AG04450 (cell line): ENCODE measurements at regions not wholly inside any gene's neighbourhood (a gene's known extent, or its start where the extent isn't known, plus 50 kb on each side); places are given as distances from the start of the nearest gene placed in this dataset.

Experiments
- CTCF ChIA-PET: fragments of 300-600, 350-600 bp; formaldehyde crosslinking; extraction: SDS; loops from one replicate; lab custom pipeline; 2022; ENCODE audit warnings: antibody characterized with exemption, inconsistent platforms; lab: Charles Lee
- POLR2A ChIA-PET: fragments of 350-600 bp; formaldehyde crosslinking; extraction: SDS; loops from one replicate; lab custom pipeline; 2021; ENCODE audit warnings: antibody characterized with exemption, inconsistent platforms; lab: Yijun Ruan, JAX
- DNase-seq: peaks from one replicate; pipeline ENCODE4 v3.0.0-alpha.2; 2011; ENCODE audit warnings: low read depth, low spot score
- H3K27ac ChIP-seq: one replicate; pipeline ENCODE4 v1.5.1; 2012; ENCODE audit warnings: low read depth, low read length, control low read depth
- H3K27me3 ChIP-seq: one replicate; pipeline ENCODE4 v1.6.0; 2012; ENCODE audit warnings: low read length; ENCODE audit not compliant: control insufficient read depth, insufficient read depth
- H3K4me3 ChIP-seq: 2 replicates; pipeline ENCODE4 v1.5.1; 2011; ENCODE audit warnings: mild to moderate bottlenecking, low read depth, low read length, control low read depth
- H3K9me3 ChIP-seq: 2 replicates; pipeline ENCODE4 v1.5.1; 2012; ENCODE audit warnings: low read length; ENCODE audit not compliant: control insufficient read depth, insufficient read depth
- TF ChIP-seq, protein P1 (sequence below): IDR thresholded peaks from 2 replicates; pipeline ENCODE4 v1.5.1; 2011; ENCODE audit warnings: low read depth, low read length, control low read depth, inconsistent platforms

- no peak overlapping the region for H3K4me3 ChIP-seq
- TF ChIP-seq, protein P1, sequence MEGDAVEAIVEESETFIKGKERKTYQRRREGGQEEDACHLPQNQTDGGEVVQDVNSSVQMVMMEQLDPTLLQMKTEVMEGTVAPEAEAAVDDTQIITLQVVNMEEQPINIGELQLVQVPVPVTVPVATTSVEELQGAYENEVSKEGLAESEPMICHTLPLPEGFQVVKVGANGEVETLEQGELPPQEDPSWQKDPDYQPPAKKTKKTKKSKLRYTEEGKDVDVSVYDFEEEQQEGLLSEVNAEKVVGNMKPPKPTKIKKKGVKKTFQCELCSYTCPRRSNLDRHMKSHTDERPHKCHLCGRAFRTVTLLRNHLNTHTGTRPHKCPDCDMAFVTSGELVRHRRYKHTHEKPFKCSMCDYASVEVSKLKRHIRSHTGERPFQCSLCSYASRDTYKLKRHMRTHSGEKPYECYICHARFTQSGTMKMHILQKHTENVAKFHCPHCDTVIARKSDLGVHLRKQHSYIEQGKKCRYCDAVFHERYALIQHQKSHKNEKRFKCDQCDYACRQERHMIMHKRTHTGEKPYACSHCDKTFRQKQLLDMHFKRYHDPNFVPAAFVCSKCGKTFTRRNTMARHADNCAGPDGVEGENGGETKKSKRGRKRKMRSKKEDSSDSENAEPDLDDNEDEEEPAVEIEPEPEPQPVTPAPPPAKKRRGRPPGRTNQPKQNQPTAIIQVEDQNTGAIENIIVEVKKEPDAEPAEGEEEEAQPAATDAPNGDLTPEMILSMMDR: no peak
- H3K27me3 ChIP-seq: no peaks in the 10 kb centered on the region
- H3K9me3 ChIP-seq: peaks cover 24% of the 10 kb centered on the region
- no peak overlapping the region for H3K27ac ChIP-seq
- CTCF ChIA-PET: no interaction called here
- DNase-seq: no peak
- POLR2A ChIA-PET: no interaction called here
These were observed 580.2 kb upstream of the FAM174A start for GRCh38 chr5:99955006-99955405.

DNA sequence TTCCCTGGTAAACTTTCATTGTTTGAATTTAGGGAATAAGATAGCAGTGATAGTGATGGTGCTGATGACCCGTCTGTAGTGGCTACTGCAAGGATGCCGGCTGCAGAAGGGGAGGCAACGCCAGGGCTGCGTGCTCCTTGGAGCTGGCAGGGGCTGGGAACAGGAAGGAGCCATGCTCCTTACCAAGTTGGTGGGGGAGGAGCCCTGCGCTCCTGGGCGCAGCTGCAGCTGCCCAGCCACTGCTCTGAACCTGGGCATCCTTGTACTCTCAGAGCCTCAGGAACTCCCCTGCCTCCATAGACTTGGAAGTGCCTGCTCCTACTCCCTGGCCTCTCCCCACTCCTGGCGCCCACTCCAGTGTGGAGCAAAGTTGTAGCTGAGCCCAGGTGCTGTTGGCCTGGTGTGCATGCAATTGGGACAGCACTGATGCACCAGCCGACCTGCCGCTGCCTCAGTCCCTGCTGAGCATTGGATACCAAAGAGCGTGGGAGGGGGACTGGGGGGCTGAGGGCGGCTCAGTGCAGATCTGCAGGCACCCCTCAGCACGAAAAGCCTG is 585.1 kb upstream of the FAM174A start:
- no peaks in the 10 kb centered on the region for H3K27me3 ChIP-seq
- TF ChIP-seq, protein P1: no peak
- no peak overlapping the region for H3K4me3 ChIP-seq
- no peak for DNase-seq
- ChIA-PET POLR2A (no interaction called here), CTCF (no interaction called here)
- peaks cover 15% of the 10 kb centered on the region for H3K9me3 ChIP-seq
- H3K27ac ChIP-seq: no peak overlapping the region

DNA sequence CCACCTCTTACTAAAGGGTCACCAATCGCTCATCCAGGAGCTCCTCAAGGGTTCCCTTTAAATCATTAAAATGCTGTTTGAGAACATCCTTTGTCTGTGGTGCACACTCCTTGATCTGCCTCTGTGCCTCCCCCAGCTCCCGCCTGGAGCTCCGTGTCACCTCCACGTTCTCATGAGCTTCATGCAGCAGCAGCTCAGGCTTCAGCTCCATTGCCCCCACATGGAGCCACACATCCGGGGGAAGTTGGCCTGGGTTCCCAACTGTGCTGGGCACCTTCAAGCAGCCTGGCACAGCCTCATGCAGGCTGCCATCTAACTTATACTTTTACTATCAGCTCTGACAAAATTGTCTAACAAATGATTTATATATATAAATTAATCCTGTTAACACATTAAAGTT is 585.8 kb upstream of the FAM174A start:
- no peak for DNase-seq
- H3K4me3 ChIP-seq: no peak overlapping the region
- H3K27me3 ChIP-seq: no peaks in the 10 kb centered on the region
- ChIA-PET POLR2A (no interaction called here), CTCF (no interaction called here)
- TF ChIP-seq, protein P1: no peak
- H3K27ac ChIP-seq: no peak overlapping the region
- H3K9me3 ChIP-seq: peaks cover 12% of the 10 kb centered on the region

DNA sequence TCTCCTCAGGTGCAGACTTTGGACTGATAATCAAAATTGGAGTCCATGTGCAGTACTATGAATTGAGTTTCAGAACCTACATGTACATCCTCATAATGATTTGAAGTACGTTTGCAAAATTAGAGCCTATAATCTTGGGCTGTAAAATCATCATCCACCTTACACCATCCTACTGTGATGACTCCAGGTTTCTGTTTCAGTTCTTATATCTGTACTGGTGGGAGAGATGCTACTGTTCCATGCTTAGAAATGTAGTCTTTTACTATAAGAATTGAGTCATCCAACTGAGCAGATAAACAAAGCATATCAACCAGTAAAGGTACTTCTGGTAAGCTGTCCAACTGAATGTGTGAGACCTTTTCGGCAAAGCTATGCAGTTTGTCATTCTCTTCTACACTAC is 586.3 kb upstream of the FAM174A start:
- no peak for DNase-seq
- CTCF ChIA-PET: no interaction called here
- H3K27me3 ChIP-seq: no peaks in the 10 kb centered on the region
- H3K9me3 ChIP-seq: peaks cover 12% of the 10 kb centered on the region
- H3K4me3 ChIP-seq: no peak overlapping the region
- POLR2A ChIA-PET: no interaction called here
- H3K27ac ChIP-seq: no peak overlapping the region
- TF ChIP-seq, protein P1: no peak

- Histone ChIP-seq H3K9me3 (peaks cover 9% of the 10 kb centered on the region), H3K27ac (no peak overlapping the region), H3K27me3 (no peaks in the 10 kb centered on the region), H3K4me3 (no peak overlapping the region)
- no peak for DNase-seq
- TF ChIP-seq, protein P1: no peak
- CTCF ChIA-PET: no interaction called here
- POLR2A ChIA-PET: no interaction called here
These were observed 589.4 kb upstream of the FAM174A start for GRCh38 chr5:99945478-99946442.
